ENCODE measurements at regions not wholly inside any gene's neighbourhood (a gene's known extent, or its start where the extent isn't known, plus 50 kb on each side); places are given as distances from the start of the nearest gene placed in this dataset.
"Not testable (repeated sequence)": the region's sequence is repeated elsewhere in the genome, so short reads cannot be mapped to it uniquely, and the experiment has no call there.

DNA sequence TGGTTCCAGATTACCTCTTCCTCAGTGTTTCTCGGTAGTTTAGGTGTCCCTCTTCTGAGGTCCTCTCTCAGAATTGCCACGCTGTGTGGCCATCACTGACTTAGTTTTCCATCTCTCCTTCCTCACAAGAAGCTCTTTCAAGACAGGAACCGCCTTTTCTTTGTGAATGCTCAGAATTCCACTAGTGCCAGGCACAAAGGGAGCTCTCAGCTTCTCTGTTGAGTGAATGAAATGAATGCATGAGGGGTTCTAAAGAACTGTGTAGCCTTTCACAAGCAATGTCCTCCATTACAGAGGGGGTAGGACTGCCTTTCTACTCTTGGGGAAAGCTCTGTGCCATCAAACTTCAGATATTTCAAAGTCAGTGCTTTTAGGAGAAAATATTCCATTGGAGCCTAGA, 546.8 kb downstream of the RWDD3 start:
- no peaks in the 10 kb centered on the region for H3K9me3 ChIP-seq
- no peak overlapping the region for H3K4me3 ChIP-seq
- no peak for DNase-seq
- no peaks in the 10 kb centered on the region for H3K27me3 ChIP-seq
- H3K36me3 ChIP-seq = no peaks in the 10 kb centered on the region

DNA sequence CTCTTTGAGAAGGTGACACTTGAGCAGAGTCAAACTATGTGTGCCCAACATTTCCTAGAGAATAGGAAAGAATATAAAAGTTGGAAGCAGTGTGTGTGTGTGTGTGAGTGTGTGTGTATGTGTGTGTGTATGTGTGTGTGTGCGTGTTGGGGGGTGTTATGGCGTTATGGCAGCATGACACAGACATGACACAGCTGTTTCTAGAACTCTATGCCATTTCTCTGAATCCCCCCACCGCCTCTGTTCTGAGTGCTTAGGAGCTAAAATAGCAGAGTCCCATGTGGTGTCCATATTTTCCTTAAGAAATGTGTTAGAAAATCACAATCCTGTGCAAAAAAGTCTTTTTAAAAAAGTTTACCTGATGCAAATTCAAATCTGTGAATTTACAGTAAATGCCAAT, 556.1 kb downstream of the RWDD3 start:
- no peak for DNase-seq
- Histone ChIP-seq H3K27me3 (no peaks in the 10 kb centered on the region), H3K36me3 (no peaks in the 10 kb centered on the region), H3K4me3 (no peak overlapping the region), H3K9me3 (no peaks in the 10 kb centered on the region)

DNA sequence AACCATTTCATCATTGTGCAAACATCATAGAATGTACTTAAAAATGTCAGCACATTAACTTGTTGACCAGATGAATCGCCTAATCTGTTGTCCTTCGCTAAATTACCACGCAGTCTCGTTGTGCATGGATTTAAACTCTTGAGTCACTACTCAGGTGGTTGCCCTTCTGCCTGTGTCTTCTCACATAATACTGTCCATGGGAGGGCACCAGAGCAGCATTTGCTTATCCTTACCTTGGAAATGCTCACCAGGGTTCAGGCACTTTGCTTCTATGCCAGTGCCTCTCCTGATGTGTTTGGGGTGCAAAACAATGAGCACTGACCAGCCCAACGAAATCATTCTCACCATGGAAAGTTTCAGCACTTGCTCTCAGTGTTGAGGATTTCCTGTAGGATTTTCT, 559.9 kb downstream of the RWDD3 start:
- no peak for DNase-seq
- Histone ChIP-seq H3K4me3 (no peak overlapping the region), H3K36me3 (no peaks in the 10 kb centered on the region), H3K9me3 (no peaks in the 10 kb centered on the region), H3K27me3 (peaks cover 2% of the 10 kb centered on the region; the same call in 1 of the 2 replicates)

DNA sequence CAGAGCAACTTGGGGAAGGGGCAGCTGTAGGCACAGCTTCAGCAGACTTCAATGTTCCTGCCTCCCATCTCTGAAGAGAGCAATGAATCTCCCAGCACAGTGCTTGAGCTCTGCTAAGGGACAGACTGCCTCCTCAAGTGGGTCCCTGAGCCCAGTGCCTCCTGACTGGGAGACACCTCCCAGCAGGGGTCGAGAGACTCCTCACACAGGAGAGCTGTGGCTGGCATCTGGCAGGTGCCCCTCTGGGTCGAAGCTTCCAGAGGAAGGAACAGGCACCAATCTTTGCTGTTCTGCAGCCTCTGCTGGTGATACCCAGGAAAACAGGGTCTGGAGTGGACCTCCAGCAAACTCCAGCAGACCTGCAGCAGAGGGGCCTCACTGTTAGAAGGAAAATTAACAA, 563.8 kb downstream of the RWDD3 start:
- DNase-seq, H3K4me3 ChIP-seq, H3K36me3 ChIP-seq, H3K9me3 ChIP-seq, H3K27me3 ChIP-seq: not testable (repeated sequence)

DNA sequence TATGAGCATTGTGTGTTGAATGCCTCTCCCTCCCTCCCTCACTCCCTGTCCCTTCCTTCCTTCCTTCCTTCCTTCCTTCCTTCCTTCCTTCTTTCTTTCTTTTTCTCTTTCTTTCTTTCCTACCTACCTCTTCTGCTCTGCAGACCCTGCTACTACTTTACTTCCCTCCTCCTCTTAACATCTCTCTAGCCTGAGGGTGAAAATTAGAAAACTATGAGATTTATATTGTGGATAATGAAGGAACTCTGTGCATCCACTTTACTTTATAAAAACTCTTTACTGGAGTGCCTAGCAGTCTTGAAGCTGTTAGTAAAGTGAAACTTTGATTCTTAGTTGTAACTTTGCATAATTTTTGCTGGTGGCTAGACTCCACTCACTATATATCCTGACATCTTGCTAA, 572.2 kb downstream of the RWDD3 start:
- no peaks in the 10 kb centered on the region for H3K9me3 ChIP-seq
- H3K27me3 ChIP-seq = peaks cover 2% of the 10 kb centered on the region
- H3K36me3 ChIP-seq = no peaks in the 10 kb centered on the region
- DNase-seq = no peak
- no peak overlapping the region for H3K4me3 ChIP-seq

DNA sequence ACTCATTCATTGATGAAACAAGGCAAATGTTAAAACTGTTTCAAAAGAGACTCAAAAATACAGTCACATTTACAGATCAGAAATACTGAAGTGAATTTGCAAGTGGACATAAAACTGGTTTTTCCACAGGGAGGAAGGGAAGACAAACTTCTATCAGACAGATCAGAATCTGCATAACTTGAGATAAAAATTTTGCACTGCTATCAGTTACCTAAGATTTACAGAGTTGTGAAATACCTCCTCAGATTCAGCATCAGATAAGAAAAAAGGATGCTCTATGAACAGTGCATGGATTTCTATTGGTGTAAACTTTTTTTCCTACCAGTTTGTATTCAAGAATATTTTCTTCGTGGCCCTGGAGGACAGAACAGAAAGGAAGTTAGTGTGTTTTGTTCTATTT, 575.4 kb downstream of the RWDD3 start:
- Histone ChIP-seq H3K9me3 (no peaks in the 10 kb centered on the region), H3K36me3 (no peaks in the 10 kb centered on the region), H3K4me3 (no peak overlapping the region), H3K27me3 (peaks cover 2% of the 10 kb centered on the region)
- DNase-seq = no peak

DNA sequence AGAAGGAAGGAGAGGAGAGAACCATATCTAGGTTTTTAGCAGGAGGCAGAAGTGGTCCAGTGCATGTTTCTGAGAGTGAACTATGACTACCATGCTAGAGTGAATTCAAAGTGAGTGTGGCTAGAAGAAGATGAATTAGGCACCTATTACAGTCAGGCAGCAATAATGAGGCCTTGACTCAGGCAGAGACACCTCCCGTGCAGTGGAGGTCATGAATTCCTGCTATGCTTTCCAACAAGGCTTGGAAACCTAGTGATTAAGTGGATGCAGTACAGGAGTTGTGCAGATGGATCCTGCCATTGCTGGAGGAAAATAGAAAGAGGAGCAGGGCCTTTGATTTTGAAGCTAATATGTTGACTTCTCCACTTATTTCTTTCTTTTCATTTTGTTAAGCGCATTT, 581.5 kb downstream of the RWDD3 start:
- H3K9me3 ChIP-seq = no peaks in the 10 kb centered on the region
- H3K4me3 ChIP-seq = no peak overlapping the region
- no peak for DNase-seq
- no peaks in the 10 kb centered on the region for H3K36me3 ChIP-seq
- no peaks in the 10 kb centered on the region for H3K27me3 ChIP-seq

DNA sequence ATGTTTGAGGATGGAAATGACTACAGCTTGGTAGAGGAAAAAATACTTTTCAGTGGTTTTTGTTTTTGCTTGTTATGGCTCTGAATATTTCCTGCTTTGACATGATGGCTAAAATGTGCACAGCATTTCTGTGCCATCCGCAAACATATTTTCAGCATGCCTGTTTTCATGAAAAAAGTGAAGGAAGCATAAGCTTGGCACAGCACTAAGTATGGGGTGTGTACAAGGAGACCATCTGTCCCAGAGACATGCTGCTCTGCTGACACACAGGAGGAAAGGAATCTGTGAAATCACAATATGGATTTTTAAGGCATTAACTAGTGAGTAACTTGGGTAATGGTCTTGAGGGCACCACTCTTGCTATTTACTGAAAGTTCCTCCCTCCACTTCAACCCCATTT, 595.5 kb downstream of the RWDD3 start:
- Histone ChIP-seq H3K36me3 (no peaks in the 10 kb centered on the region), H3K27me3 (no peaks in the 10 kb centered on the region), H3K9me3 (no peaks in the 10 kb centered on the region), H3K4me3 (no peak overlapping the region)
- no peak for DNase-seq

DNA sequence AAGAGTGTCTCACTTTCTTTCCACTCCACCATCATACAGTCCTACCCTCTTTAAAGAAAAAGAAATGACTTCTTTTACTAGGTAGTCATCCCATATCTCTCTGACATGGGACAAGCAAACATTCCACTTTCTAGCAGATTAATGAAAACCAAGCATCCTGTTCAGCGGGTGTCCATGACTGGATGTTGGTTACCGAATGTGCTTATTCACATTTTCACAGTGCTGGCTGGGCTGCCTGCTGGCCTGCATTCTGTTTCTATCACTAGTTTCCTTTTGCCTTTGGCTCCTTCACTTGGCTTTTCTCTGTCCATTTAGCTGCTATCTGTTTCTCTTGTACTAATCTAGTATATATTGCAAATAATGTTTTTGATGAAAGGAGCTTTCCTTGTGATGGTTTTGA, 598.4 kb downstream of the RWDD3 start:
- Histone ChIP-seq H3K4me3 (no peak overlapping the region), H3K27me3 (no peaks in the 10 kb centered on the region), H3K9me3 (0 out of 2 replicates have a peak, but pooled peaks cover 5% of the 10 kb centered on the region), H3K36me3 (no peaks in the 10 kb centered on the region)
- DNase-seq = no peak

DNA sequence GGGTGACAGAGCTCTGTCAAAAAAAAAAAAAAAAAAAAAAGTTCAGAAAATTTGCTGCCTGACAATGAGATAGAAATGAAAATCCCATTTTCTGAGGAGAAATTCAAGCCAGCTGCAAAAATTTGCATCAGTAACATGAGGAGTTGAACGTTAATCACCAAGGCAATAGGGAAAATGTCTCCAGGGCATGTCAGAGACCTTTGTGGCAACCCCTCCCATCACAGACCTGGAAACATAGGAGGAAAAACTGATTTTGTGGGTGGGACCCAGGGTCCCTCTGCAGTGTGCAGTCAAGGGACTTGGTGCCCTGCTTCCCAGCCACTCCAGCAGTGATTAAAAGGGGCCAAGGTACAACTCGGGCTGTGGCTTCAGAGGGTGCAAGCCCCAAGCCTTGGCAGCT, 615.4 kb downstream of the RWDD3 start:
- no peaks in the 10 kb centered on the region for H3K27me3 ChIP-seq

DNA sequence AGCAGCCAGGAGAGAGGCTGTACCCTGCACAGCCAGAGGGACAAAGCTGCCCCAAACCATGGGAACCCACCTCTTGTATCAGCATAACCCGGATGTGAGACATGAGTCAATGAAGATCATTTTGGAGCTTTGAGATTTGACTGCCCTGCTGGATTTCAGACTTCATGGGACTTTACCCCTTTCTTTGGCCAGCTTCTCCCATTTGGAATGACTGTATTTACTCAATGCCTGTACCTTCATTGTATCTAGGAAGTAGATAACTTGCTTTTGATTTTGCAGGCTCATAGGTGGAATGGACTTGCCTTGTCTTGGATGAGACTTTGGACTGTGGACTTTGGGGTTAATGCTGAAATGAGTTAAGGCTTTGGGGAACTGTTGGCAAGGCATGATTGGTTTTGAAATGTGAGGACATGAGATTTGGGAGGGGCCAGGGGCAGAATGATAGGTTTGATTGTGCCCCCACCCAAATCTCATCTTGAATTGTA, 616.2 kb downstream of the RWDD3 start:
- DNase-seq = no peak
- Histone ChIP-seq H3K36me3 (no peaks in the 10 kb centered on the region), H3K27me3 (no peaks in the 10 kb centered on the region), H3K9me3 (no peaks in the 10 kb centered on the region), H3K4me3 (no peak overlapping the region)

More for the DNA sequence above, 615.4 kb downstream of the RWDD3 start:
- H3K4me3 ChIP-seq = no peak overlapping the region
- no peak for DNase-seq
- no peaks in the 10 kb centered on the region for H3K36me3 ChIP-seq
- no peaks in the 10 kb centered on the region for H3K9me3 ChIP-seq

DNA sequence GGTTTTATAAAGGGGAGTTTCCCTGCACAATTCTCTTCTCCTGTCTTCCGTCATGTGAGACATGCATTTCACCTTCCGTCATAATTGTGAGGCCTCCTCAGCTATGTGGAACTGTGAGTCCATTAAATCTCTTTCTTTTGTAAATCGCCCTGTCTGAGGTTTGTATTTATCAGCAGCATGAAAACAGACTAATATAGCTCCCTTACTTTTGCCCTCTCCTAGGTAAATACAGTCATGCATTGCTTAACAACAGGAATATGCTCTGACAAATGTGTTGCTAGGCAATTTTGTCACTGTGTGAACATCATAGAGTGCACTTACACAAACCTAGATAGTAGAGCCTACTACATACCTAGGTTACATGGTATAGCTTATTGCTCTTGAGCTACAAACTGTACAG, 616.8 kb downstream of the RWDD3 start:
- no peaks in the 10 kb centered on the region for H3K27me3 ChIP-seq
- no peak overlapping the region for H3K4me3 ChIP-seq
- H3K36me3 ChIP-seq = no peaks in the 10 kb centered on the region
- DNase-seq = no peak
- H3K9me3 ChIP-seq = no peaks in the 10 kb centered on the region

DNA sequence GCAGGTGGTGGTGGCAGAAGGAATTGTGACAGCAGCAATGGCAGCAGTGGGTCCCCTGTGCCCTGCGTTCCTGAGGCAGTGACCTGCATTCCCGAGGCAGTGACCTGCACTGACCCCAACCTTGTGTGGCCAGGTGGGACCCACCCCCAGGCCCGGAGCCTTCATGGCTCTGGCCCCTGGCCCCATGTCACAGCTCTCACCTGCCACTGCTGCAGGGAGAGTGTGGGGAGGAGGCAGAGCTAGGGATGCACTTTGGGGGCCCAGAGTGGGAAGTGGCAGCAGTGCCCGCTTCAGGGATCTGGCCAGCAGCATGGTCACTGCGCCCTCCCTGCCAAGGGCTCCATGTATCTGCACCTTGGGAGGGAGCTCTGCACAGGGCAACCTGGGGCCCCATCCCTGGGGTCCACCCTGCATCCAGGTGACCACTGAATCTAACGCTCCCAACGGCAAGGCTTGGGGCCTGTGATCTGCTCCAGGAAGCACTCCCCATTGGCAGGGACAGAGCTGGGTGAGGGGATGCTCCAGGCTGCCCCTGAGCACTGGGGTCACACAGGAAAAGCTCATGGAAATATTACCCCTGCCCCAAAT, 618.6 kb downstream of the RWDD3 start:
- Histone ChIP-seq H3K36me3 (no peaks in the 10 kb centered on the region), H3K9me3 (no peaks in the 10 kb centered on the region), H3K4me3 (no peak overlapping the region), H3K27me3 (no peaks in the 10 kb centered on the region)
- no peak for DNase-seq

DNA sequence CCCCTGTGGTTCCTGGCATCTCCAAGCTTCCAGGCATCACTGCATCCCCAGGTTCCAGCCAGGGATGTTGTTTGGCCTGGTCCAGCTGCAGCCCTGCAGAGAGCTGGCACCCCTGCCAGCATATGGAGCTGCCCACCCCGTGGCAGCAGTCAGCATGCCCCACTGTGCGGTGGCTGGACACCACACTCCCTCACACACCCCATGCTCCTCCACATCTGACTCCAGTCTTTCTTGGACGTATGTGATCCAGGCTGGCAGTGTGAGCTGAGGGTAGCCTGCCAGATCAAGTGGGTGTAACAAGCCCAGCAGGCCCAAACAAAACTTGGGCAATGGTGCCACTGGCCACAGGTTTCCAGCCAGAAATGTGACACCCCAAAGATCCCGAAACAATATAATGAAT, 620.4 kb downstream of the RWDD3 start:
- no peak overlapping the region for H3K4me3 ChIP-seq
- DNase-seq = no peak
- no peaks in the 10 kb centered on the region for H3K9me3 ChIP-seq
- H3K27me3 ChIP-seq = no peaks in the 10 kb centered on the region
- no peaks in the 10 kb centered on the region for H3K36me3 ChIP-seq

DNA sequence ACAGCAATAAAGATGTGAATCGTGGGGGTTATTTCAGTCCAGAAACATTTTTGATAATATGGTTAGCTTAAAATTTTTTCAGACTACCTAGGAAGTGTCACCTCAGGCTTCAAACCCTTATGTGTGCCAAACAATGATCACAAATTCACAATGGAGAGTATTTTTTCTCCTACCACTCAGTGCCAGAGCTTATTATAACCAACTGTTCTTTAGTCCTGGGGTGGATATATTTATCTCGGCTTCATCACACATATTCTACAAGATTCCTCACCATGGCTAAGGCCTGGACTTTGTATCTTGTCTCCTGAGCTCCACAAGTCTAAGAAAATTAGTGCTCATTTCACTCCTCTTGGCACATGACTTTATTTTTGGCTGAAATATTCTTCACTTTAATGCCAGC, 629.1 kb downstream of the RWDD3 start:
- Histone ChIP-seq H3K9me3 (no peaks in the 10 kb centered on the region), H3K36me3 (no peaks in the 10 kb centered on the region), H3K4me3 (no peak overlapping the region), H3K27me3 (peaks cover 5% of the 10 kb centered on the region; the same call in 1 of the 2 replicates)
- DNase-seq = no peak

DNA sequence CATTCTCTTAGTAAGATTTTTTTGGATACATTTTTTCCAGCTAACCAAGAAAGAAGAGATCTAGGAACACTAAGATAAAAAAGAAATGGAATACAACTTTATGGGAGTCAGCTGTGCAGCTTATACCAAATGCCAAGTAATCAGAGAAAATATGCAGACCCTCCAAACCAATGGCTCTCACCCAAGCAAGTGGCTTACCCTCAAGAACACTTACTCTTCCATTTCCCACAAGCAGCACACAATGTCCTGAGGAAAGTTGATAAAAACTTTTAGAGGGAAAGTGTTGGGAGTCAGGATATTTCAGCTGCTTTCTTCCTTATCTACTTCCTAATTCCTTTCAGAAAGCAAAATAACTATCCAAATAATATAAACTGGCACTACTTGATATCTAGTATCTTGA, 631.8 kb downstream of the RWDD3 start:
- Histone ChIP-seq H3K4me3 (no peak overlapping the region), H3K36me3 (no peaks in the 10 kb centered on the region), H3K9me3 (no peaks in the 10 kb centered on the region), H3K27me3 (0 out of 2 replicates have a peak, but pooled peaks cover 3% of the 10 kb centered on the region)
- no peak for DNase-seq

DNA sequence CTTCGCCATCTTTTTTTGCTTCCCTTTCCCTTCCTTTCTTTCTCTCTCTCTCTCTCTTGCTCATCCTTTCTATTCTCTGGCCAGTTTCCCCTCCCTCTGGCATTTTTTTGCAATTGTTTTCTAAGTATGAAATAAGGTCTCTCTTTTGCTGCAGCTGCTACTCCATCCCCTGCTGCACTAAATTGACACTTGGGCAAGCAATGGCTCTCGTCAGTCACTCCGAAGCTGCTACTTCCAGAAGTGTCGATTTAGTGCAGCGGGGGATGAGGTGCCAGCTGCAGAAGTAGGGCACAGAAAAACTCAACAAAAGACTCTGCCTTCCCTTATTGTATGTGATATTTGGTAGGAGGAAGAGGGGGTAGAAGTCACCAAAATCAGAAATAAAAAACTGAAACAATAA, 642.3 kb downstream of the RWDD3 start:
- no peaks in the 10 kb centered on the region for H3K9me3 ChIP-seq
- no peaks in the 10 kb centered on the region for H3K36me3 ChIP-seq
- no peak overlapping the region for H3K4me3 ChIP-seq
- no peak for DNase-seq
- no peaks in the 10 kb centered on the region for H3K27me3 ChIP-seq

DNA sequence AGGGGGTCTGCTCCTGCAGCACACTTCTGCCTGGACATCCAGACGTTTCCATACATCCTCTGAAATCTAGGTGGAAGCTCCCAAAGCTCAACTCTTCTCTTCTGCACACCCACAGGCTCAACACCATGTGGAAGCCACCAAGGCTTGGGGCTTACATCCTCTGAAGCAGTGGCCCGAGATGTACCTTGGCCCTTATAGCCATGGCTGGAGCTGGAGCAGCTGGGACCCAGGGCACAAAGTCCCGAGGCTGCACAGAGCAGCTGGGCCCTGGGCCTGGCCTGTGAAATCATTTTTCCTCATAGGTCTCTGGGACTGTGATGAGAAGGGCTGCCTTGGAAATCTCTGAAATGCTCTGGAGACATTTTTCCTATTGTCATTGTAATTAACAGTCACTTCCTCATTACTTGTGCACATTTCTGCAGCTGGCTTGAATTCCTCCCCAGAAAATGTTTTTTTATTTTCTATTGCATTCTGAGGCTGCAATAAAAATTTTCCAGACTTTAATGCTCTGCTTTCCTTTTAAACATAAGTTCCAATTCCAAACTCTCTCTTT, 645.6 kb downstream of the RWDD3 start:
- H3K9me3 ChIP-seq = no peaks in the 10 kb centered on the region
- peaks cover 2% of the 10 kb centered on the region; the same call in 1 of the 2 replicates for H3K27me3 ChIP-seq
- H3K4me3 ChIP-seq = no peak overlapping the region
- no peak for DNase-seq
- no peaks in the 10 kb centered on the region for H3K36me3 ChIP-seq

All from MG63 (cell line).